SK-N-MC (cell line): ENCODE measurements at regions not wholly inside any gene's neighbourhood (a gene's known extent, or its start where the extent isn't known, plus 50 kb on each side); places are given as distances from the start of the nearest gene placed in this dataset.
"Not testable (repeated sequence)": the region's sequence is repeated elsewhere in the genome, so short reads cannot be mapped to it uniquely, and the experiment has no call there.

ENCODE experiments used
- EZH2 ChIP-seq: fragments of 200-600 bp; sonication (generic); IDR thresholded peaks from one replicate; pipeline ENCODE4 v1.6.1; 2017; ENCODE audit warnings: antibody characterized with exemption
- FOXP2 ChIP-seq: optimal IDR thresholded peaks from 2 replicates; pipeline ENCODE3; 2011; ENCODE audit warnings: mild to moderate bottlenecking, moderate library complexity; ENCODE audit not compliant: insufficient read depth; ENCODE audit errors: extremely low read length, control extremely low read depth
- POLR2AphosphoS5 ChIP-seq: IDR thresholded peaks from 2 replicates; pipeline ENCODE4 v1.6.1; 2012; ENCODE audit warnings: mild to moderate bottlenecking, low read depth, low read length, borderline replicate concordance

DNA sequence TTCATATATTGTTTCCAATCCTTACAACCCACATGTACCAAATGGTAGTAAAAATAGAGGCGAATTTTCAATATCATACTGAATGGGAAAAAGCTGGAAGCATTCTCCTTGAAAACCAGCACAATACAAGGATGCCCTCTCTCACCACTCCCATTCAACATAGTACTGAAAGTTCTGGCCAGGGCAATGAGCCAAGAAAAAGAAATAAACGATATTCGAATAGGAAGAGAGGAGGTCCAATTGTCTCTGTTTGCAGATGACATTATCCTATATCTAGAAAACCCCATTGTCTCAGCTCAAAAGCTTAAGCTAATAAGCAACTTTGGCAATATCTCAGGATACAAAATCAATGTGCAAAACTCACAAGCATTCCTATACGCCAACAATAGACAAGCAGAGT, 346.4 kb upstream of the JARID2 start:
- TF ChIP-seq EZH2, POLR2AphosphoS5, FOXP2: not testable (repeated sequence)
